HG03575 (cell line): ENCODE measurements at regions not wholly inside any gene's neighbourhood (a gene's known extent, or its start where the extent isn't known, plus 50 kb on each side); places are given as distances from the start of the nearest gene placed in this dataset.

Experiments
- ATAC-seq: cut with Tn5 transposase; IDR thresholded peaks from one replicate; pipeline ENCODE4 v1.9.1; 2021; ENCODE audit not compliant: unreplicated experiment, insufficient number of reproducible peaks, low FRiP score; ENCODE audit errors: extremely low read depth

DNA sequence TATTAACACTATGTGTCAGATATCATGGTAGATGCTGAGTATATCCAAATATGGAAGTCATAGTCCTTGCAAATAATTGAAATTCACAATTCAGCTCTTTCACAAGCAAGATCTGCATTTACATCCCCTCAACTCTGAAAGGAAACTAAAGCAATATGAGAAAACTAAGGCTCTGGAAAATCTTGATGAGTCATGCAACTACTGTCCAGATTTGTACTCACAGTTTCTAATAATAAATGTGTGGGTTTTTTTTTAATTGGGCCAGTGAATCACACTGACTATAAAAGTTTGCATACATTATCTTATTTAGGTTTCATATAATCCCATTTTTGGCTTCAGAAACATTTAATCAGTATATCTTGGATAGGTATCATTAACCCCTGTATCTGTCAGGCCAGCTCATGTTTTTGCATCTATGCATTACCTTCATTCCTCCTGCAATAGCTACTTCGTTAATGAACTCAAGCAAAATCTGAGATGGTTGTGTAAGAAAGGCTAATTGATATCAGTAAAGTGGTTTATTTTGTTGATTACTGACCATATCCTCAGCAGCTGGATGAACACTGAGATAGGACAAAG lies 58.7 kb upstream of the PRR16 start:
- no peak for ATAC-seq

DNA sequence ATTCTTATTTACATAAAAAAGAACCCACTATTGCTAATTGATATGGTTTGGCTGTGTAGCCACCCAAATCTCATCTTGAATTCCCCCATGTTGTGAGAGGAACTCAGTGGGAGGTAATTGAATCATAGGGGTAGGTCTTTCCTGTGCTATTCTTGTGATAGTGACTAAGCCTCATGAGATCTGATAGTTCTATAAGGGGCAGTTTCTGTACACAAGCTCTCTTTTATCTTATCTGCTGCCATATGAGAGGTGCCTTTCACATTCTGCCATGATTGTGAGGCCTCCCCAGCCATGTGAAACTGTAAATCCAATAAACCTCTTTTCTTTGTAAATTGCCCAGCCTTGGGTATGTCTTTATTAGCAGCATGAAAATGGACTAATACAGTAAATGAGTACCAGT lies 58.2 kb upstream of the PRR16 start:
- ATAC-seq, result no peak

DNA sequence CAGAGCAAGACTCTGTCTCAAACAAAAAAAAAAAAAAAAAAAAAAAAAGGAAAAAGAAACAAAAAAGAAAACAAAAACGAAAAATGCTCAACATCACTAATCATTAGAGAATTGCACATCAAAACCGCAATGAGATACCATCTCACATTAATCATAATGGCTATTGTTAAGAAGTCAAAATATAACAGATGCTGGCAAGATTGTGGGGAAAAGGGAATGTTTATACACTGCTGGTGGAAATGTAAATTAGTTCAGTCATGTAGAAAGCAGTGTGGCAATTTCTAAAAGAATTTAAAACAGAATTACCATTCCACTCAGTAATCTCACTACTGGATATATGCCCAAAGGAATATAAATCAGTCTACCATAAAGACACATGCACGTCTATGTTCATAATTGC lies 50.4 kb upstream of the PRR16 start:
- no peak for ATAC-seq
